H1 (cell line): ENCODE measurements at regions not wholly inside any gene's neighbourhood (a gene's known extent, or its start where the extent isn't known, plus 50 kb on each side); places are given as distances from the start of the nearest gene placed in this dataset.

Experiments used
- SP4 ChIP-seq: IDR thresholded peaks from 2 replicates; pipeline ENCODE4 v1.6.1; 2012; ENCODE audit warnings: low read length, inconsistent platforms

GRCh38 chr9:94504358-94504757 lies 50.5 kb upstream of the PCAT7 start (continued):
- no peak for TF ChIP-seq SP4
